ENCODE measurements at regions not wholly inside any gene's neighbourhood (a gene's known extent, or its start where the extent isn't known, plus 50 kb on each side); places are given as distances from the start of the nearest gene placed in this dataset.
"Not testable (repeated sequence)": the region's sequence is repeated elsewhere in the genome, so short reads cannot be mapped to it uniquely, and the experiment has no call there.

DNA sequence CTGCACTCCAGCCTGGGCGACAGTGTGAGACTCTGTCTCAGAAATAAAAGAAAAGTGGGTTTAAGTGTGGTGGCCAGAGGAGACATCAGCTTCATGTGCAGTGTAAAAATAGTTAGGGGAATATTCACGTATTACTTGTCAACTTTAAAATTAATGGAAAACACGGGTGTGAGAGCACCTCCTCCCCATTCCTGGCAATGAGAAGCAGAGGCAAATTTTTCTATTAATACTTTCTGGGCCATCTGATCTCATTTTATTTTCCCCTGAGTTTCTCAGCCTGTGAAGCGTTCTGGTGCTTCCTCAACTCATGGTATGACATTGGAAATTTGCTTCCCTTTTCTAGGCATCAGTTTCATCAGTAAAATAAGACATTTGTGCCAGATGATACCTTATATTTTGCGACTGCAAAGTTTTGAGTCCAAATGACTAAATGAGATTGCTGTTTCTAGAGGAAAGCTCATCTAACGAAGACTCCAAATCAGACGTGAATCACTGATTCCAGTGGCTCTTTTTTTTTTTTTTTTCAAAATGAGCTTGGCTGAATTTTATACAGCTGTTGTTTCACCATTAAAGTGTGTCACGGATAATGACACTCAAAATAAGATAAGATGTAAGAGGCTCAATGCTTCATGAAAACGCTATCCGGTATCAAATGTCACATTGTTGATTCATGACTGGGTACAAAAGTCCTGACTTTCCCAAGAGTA, 104.6 kb downstream of the MSX2 start:
- no peak for DNase-seq

DNA sequence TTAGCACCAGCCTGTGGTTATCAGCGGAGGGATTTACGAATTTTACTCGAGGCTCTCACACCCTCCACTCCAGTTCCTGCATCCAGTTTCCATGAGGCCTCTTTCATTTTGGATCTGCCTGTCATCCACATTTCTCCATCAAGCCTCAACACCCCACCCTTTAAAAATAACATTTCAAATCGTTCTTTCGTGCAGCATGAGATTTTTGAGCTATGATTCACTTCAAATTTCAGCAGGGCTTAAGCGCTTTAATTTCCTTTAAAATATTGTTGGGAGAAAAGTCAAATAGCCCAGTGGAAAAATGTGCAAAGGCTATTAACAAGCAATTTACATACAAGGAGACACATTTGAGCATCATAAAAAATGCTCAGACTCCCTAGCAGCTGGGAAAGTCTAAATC, 103.2 kb downstream of the MSX2 start:
- no peak for DNase-seq

DNA sequence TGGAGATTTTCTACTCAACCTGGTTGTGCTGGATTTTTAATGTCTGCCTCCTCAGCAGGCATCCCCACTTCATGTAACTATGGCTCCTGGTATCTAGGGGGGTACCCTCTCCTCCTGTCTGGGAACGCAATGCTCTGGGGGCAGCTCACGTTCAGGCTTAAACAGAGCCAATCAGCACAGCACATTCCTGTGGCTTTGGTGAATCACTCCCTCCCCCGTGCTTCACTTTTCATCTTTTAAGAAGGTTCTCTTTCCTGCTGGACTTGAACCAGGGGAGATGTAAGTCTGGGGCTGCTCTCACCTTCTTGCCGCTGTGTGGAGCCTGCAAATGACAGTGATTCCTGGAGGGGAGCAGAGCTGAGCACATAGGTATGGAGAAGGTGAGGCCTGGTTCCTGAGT, 101.2 kb downstream of the MSX2 start:
- no peak for DNase-seq

DNA sequence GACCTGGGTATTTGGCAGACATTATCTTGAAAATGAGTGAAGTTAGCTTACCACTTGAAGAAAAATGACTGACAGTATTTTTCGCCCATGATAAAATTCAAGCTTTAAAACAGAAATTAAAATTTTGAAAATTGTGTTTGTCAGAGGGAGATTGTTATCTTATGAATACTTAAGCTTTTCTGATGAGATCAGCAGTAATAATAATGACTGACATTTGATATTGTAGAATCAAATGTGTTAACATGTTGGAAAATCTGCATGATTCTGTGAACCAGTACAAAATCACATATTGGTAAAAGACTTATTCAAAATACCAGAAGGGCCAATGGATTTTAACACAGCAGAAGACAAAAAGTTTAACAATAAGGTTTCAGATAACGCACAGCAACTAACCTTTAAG, 94.0 kb downstream of the MSX2 start:
- no peak for DNase-seq

DNA sequence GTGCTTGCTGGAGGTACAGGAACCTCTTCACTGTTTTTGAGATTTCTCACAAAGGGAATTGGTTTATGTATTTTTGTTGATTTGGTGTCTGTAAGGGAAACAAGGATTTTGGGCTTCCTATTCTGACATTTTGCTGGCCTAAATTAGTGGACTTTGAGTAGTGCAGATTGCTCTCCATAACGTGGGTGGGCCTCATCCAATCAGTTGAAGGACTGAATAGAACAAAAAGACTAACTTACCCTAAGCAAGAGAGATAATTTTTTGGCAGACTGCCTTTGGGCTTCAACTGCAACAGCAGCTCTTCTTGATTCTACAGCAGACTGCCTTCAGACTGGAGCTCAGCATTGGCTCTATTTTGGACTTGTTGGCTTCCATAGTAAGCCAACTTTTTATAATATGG, 93.2 kb downstream of the MSX2 start:
- DNase-seq = no peak

DNA sequence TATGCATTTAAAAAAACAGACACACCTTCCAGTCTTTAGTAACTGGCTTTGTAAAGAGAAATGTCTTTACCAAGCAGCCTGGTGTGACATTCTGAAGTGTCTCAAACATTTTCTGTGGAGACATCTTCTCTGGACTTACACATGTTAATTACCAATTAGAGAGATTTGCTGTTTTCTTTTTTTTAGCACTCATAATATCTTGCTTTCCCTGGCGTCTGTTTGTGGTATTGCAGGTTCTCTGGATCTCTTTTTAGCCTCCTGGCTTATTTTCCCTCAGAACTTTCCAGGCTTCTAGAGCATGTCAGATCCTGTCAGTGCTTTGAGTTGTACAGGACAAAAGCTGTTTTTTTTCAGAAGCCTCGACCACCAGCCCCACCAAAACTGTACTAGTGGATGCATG, 92.5 kb downstream of the MSX2 start:
- no peak for DNase-seq

DNA sequence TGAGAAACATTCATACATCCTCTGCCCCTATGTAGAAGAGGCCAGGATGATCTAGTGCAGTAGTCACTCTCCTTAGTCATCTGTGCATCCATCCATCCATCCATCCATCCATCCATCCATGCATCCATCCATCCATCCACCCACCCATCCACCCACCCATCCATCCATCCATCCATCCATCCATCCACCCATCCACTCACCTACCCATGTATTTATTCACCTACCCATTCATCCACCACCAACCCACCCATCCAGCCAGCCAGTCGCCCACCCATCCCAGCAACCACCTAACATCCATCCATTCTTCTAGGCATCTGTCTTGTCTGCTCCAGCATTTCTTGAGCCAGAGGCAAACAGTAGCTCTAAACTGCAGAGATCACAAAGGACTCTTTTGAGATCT, 87.1 kb downstream of the MSX2 start:
- no peak for DNase-seq

DNA sequence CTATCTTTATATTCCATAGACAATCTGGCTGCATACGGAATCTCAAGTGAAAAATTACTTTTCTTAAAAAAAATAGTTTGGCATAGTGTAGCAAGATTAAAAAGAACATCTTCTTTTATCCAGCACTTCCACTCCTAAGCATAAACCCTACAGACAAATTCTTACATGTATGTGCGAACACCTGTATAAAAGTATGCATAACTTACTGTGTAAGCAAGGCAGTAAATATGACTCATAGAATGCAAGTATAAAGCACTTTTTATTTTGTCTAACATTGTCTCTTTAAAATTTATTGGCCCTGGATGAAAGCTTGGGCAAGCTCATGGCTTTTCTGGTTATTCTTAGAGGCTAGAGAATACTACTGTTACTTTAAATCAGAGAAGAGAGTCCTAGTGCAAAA, 86.4 kb downstream of the MSX2 start:
- DNase-seq = no peak

DNA sequence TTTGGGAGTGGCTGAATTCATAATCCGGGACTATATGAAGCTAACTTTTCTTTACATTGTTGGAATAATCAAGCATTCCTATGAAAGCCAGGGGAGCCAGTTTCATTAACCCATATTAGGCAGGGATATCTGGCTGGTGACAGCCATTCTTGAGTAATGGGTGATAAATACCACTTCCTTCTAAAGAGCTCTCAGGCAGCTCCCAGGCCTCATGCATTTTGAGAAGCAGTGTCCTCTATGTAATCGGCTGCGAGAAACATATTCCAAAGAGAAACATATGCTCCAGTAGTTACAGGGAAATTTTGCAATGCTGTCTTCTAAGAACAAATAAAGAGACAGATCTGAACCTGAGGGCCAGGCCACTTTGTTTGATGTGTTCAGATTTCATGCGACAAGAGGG, 83.1 kb downstream of the MSX2 start:
- DNase-seq = no peak

DNA sequence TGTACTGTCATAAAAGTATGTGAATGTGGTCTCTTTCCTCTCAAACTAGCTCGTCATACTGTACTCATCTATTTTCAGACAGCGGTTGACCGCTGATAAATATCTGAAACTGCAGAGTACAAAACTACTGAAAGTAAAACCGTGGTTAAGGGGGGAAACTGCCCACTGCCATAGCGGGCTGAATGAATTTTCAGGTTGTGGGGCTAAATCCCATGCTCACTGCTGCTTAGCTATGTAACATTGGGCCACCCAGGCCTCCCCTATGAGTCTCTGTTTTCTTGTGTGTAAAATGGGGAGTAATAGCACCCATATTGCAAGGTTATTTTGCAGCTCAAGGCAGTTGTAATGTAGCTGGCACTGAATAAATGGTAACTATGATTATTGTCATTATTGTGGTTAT, 82.3 kb downstream of the MSX2 start:
- DNase-seq = no peak

DNA sequence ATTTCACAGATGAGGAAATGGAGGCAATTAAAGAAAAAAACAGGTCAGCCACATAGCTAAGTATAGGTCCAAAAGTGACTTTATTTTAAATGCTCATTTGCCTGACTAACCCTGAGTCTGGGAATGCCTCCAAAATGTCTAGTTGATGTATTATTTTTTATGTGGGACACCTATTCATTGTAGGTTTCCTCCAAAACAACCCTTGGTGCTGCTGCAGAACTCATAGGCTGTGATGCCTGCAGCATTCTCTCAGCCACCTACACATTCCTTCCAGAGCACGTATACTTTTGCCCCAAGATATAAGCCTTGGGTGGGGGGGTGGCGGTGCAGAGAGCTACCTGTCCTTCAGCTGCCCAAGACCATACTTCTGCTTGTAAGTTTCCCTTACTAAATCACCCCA, 77.4 kb downstream of the MSX2 start:
- DNase-seq = no peak

DNA sequence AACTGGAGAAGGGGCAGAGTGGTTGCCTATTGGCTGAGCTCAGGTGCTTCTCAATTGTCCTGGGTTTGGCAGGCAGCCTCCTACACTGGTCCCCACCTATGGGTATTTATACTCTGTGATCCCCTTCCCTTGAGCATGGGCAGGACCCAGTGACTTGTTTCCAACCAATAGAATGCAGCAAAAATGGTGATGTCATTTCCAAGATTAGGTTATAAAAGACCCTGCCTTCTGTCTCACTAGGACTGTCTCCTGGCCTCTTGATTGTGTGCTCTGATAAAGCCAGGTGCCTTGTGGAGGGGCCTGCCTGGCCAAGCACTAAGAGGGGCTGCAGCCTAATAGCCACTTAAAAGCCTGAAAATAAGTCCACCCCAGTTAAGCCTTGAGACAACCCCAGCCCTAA, 76.1 kb downstream of the MSX2 start:
- DNase-seq = no peak

DNA sequence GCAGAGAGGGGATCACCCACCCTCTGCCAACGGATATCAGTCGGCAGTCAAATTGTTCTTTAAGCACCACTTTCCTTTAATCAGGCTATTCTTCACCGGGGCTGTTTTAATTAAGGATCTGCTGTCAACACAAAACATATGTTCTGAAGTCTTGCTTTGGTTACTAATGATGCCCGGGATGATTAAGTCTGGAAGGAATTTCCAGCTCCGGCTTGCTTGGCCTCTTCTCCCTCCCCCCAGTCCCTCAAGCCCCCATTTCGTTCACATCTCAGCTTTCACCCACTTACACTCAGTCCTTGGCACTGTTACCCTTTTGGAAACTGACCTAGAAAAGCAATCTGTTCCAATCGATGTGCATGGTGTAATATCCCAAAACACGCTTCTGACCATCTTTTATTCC, 74.7 kb downstream of the MSX2 start:
- no peak for DNase-seq

DNA sequence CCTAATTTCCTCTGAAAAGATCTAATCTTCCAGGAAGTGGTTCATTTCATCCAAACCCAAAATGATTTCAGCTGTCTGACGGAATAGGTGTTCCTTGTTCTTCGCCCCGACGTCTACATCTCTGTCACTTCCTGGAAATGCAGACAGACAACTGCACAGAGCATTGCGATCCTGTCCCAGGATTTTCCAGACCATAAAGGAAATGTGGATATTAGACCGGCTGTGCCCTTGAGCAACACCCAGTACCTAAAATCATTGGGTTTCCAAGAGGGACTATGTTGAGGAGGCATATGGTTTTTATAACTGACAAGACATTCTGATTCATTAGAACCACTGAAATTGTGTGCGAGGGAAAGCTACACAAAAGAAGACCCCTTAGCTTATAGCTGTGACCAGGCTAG, 74.2 kb downstream of the MSX2 start:
- DNase-seq = no peak

DNA sequence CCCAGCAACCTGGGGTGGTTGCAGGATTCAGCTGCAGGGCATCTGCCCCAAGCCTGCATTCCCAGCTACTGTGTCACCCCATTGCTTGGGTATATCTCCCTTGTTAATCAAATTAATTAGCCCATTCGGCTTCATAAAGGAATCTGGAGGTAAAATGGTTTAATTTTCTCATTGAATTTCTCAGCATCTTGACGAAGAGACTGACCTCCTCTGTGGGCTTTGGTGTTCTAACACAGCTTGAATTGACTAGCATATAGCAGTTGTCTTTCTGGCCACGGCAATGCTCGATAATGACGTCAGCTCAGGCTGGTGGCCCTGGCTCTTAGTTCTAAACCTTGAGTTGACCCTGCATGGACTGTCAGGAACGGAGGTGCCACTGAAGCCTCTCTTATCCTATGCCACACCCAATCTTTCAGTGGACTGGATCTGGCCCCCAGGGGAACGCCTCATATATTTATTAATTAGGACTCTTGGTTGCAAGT, 72.4 kb downstream of the MSX2 start:
- DNase-seq = no peak

DNA sequence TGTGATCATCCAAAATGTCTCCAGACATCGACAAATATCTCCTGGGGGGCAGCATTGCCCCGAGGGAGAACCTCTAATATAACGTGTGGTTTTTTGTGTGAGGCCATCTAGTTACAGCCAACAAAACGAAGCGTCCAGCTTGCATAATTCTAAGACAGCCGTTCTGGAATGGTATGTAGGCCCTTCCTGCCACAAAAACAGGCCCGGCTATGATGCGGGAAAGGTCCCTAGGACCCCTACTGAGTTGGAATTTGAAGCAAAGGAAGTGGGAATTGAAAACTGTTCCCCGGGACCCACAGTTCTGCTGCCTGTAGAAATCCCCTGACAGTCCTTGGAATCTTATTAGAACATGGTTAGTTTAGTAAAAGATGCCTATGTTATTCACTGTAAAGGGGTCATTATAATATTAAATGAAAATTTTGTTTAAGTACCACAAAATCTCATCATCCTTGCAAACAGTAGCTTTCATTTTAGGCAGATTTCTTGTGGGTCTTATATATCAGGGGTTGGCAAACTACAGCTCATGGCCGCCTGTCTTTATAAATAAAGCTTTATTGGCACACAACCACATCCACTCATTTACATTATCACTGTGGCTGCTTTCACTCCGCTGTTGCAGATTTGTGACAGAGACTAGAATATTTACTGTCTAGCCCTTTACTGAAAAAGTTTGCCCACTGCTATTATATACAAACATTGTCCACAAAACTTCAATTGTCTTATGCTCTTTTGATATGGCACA, 70.7 kb downstream of the MSX2 start:
- no peak for DNase-seq

DNA sequence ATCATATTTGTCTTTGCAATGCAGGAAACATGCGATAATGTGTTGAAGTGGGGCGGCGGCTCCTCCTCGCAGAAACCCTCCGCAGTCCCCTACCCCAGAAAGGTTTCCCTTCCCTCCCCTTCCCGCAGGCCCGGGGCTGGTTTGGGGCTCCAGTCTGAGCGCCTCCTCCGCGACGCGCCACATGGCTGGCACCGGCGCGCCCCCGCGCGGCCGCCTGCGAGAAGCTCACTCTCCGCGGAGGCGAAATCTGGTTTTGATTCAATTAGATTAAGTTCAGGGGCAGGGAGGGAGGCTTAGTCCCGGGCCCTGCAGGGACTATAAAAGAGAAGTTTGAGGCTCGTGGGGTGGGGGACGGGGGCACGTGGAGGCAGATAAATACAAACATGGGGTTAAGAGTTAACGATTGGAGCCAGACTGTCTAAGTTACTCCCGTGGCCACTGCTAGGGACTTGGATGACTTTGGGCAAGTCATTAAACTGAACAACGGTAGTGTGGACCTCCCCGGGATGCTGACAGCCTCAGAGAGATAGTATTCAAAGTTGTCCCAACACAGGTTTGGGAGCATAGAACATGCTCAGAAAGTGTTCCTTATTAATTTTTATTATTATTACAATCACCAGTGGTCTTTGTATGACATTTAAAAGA, 69.4 kb downstream of the MSX2 start:
- DNase-seq = peak; percentile 21

DNA sequence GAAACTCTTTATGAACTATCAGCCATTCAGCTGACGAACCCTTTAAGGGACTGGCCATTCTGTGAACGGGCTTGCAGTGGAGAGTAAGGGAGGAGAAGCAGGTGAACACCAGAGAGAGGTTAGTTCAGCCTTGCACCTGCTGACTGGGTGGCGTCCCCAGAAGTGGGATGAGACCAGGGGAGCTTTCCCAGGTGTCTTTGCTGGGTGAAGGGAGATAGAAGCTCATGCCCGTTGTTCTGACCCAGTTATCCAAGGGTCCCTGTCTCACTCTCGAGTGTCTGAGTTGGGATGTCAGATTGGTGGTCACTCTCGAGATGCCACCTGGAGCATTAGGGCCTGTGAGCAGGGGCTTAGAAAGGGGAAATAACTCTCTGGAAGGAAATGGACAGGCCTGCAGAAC, 68.7 kb downstream of the MSX2 start:
- no peak for DNase-seq

DNA sequence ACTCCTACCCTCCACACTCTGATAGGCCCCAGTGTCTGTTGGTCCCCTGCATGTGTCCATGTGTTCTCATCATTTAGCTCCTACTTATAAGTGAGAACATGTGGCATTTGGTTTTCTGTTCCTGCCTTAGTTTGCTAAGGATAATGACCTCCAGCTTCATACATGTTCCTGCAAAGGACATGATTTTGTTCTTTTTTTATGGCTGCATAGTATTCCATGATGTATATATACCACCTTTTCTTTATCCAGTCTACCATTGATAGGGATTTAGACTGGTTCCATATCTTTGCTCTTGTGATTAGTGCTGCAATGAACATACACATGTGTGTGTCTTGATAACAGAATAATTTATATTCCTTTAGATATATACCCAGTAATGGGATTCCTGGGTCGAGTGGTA, 67.9 kb downstream of the MSX2 start:
- not testable (repeated sequence) for DNase-seq

DNA sequence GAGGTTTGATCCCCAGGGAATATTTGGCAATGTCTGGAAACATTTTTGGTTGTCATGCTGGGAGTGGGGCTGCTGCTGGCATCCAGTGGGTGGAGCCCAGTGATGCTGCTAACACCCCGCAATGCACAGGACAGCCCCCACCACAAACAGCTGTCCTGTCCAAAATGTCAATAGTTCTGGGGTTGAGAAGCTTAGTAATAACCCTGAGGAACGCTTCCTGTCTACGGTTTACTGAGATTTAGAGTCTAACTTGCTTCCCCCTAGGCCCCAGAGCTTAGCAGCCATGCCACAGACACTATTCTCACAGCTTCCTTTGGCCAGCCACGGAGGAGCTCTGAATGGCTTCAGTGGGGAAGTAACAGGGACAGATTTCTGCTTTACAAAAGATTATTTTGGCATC, 66.5 kb downstream of the MSX2 start:
- no peak for DNase-seq

DNA sequence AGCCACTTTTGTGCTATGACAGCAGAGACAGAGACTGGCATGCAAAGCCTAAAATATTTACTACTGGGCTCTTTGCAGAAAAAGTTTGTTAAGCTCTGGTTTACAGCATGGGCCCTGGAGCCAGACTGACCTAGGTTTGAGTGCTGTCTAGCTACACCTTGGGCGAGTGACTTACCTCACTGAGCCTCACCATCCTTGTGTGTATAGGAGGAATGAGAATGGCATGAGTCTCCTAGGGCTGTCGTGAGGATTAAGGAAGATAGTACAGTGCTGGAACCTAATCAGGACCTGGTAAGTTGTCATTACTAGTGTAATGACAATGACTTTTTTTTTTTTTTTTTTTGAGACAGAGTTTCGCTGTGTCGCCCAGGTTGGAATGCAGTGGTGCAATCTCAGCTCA, 65.2 kb downstream of the MSX2 start:
- DNase-seq = no peak

DNA sequence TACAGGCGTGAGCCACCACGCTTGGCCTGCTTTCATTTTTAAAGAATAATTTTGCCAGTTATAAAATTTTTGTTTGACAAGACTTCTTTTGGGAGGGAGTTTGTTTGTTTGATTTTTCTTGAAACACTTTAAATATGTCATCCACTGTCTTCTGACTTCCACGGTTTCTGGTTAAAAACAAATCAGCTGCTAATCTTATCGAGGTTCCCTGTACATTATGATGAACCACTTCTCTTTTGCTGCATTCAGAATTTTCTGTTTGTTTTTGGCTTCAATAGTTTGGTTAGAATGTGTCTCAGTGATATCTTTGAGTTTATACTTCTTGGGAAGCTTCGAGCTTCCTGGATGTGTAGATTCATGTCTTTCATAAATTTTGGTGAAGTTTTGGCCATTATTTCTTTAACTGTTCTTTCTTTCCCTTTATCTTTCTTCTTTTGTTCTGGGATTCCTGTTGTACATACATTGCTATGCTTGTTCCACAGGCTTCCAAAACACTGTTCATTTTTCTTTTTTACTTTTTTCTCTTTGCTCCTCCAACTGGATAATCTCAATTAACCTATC, 60.8 kb downstream of the MSX2 start:
- no peak for DNase-seq

Measured in T-helper 9 cell (primary cell).